NB4 (cell line): ENCODE measurements at regions not wholly inside any gene's neighbourhood (a gene's known extent, or its start where the extent isn't known, plus 50 kb on each side); places are given as distances from the start of the nearest gene placed in this dataset.

Experiments
- DNase-seq: peaks from one replicate; pipeline ENCODE4 v3.0.0; 2010; ENCODE audit warnings: low read depth
- H3K4me3 ChIP-seq: one replicate; pipeline ENCODE4 v1.5.1; 2011; ENCODE audit warnings: mild to moderate bottlenecking, low read depth, low read length, moderate library complexity
- CTCF ChIP-seq: IDR thresholded peaks from one replicate; pipeline ENCODE4 v1.5.1; 2012; ENCODE audit warnings: low read depth, low read length
- MAX ChIP-seq: IDR thresholded peaks from 2 replicates; pipeline ENCODE4 v1.6.1; 2011; ENCODE audit warnings: low read depth, low read length
- MYC ChIP-seq: IDR thresholded peaks from 2 replicates; pipeline ENCODE4 v1.6.1; 2011; ENCODE audit warnings: low read depth, low read length
- POLR2A ChIP-seq: IDR thresholded peaks from 2 replicates; pipeline ENCODE4 v1.6.1; 2011; ENCODE audit warnings: mild to moderate bottlenecking; ENCODE audit not compliant: insufficient read length; ENCODE audit errors: extremely low read depth

GRCh38 chr14:61877035-61877390 lies 114.8 kb downstream of the SNAPC1 start:
- H3K4me3 ChIP-seq, result no peak overlapping the region
- no peak for DNase-seq
- TF ChIP-seq CTCF (no peak), POLR2A (no peak), MYC (no peak), MAX (no peak)

GRCh38 chr14:61877768-61878167 lies 115.5 kb downstream of the SNAPC1 start:
- no peak overlapping the region for H3K4me3 ChIP-seq
- DNase-seq, result no peak
- TF ChIP-seq MYC (no peak), CTCF (no peak), MAX (no peak), POLR2A (no peak)

- no peak for DNase-seq
- TF ChIP-seq MYC (no peak), CTCF (no peak), MAX (no peak), POLR2A (no peak)
- no peak overlapping the region for H3K4me3 ChIP-seq
Observed at GRCh38 chr14:61878931-61879330, 116.7 kb downstream of the SNAPC1 start.

- H3K4me3 ChIP-seq, result no peak overlapping the region
- DNase-seq, result no peak
- TF ChIP-seq MAX (no peak), POLR2A (no peak), CTCF (no peak), MYC (no peak)
Observed at GRCh38 chr14:61881046-61881445, 118.8 kb downstream of the SNAPC1 start.

- DNase-seq, result no peak
- no peak overlapping the region for H3K4me3 ChIP-seq
- no peak for TF ChIP-seq MYC
- TF ChIP-seq CTCF, result no peak
- TF ChIP-seq POLR2A, result no peak
- TF ChIP-seq MAX, result no peak
Observed at GRCh38 chr14:61884711-61885110, 122.5 kb downstream of the SNAPC1 start.
